Naive thymus-derived CD4-positive, alpha-beta T cell (primary cell): ENCODE measurements at regions not wholly inside any gene's neighbourhood (a gene's known extent, or its start where the extent isn't known, plus 50 kb on each side); places are given as distances from the start of the nearest gene placed in this dataset.
A peak's percentile ranks its signal among the peaks of the same experiment; 100 is the strongest.

Source experiments
- ATAC-seq: fragments of 150-1000 bp; cut with Tn5 transposase; 2 replicates; pipeline ENCODE4 v1.10.0; 2021; ENCODE audit warnings: mild to moderate bottlenecking, moderate library complexity
- CTCF ChIA-PET: fragments of 350-600 bp; sonication (Branson Sonifier 250); formaldehyde crosslinking; loops from one replicate; lab custom pipeline; 2021; ENCODE audit warnings: antibody characterized with exemption; lab: Charles Lee
- POLR2A ChIA-PET: fragments of 350-600 bp; sonication (Branson Sonifier 250); formaldehyde crosslinking; loops from one replicate; lab custom pipeline; 2021; ENCODE audit warnings: antibody characterized with exemption, inconsistent platforms; lab: Charles Lee
- DNase-seq, 9 donors: peaks; one replicate each; pipeline versions ENCODE4 v3.0.0 to v3.0.0-alpha.2; 2020 to 2022; ENCODE audit warnings: mixed read lengths in 1 of 9
- H3K27ac ChIP-seq: one replicate; pipeline ENCODE4 v1.7.0; 2013; ENCODE audit warnings: mild to moderate bottlenecking, low read depth, low read length, moderate library complexity
- H3K27me3 ChIP-seq, 2 donors: one replicate each; pipeline ENCODE4 v1.7.0; 2013; ENCODE audit warnings: low read length in 2 of 2, mild to moderate bottlenecking in 2 of 2, moderate library complexity in 2 of 2; ENCODE audit not compliant: control insufficient read depth in 2 of 2, insufficient read depth in 2 of 2
- H3K36me3 ChIP-seq, 3 experiments: 1 replicate in 2 of 3; 2 replicates in 1 of 3; pipeline ENCODE4 v1.7.0; 2013; ENCODE audit warnings: low read length in 3 of 3, mild to moderate bottlenecking in 3 of 3, moderate library complexity in 1 of 3; ENCODE audit not compliant: insufficient read depth in 3 of 3, control insufficient read depth in 2 of 3
- H3K4me1 ChIP-seq, 2 donors: one replicate each; pipeline ENCODE4 v1.7.0; 2013; ENCODE audit warnings: low read length in 2 of 2, mild to moderate bottlenecking in 2 of 2, moderate library complexity in 1 of 2; ENCODE audit not compliant: control insufficient read depth in 2 of 2, insufficient read depth in 2 of 2
- H3K4me3 ChIP-seq: 2 replicates; pipeline ENCODE4 v1.7.0; 2013; ENCODE audit warnings: mild to moderate bottlenecking, low read length
- H3K9me3 ChIP-seq, 3 experiments: 1 replicate in 2 of 3; 2 replicates in 1 of 3; pipeline ENCODE4 v1.7.0; 2013; ENCODE audit warnings: low read length in 3 of 3; ENCODE audit not compliant: control insufficient read depth in 2 of 3
- H3K27ac Mint-ChIP-seq, 9 donors: one replicate each; pipeline ENCODE4 v1.8.0; 2020 to 2022; ENCODE audit warnings: mixed read lengths in 9 of 9, mild to moderate bottlenecking in 8 of 9, moderate library complexity in 5 of 9, inconsistent platforms in 2 of 9
- H3K27me3 Mint-ChIP-seq, 5 donors: one replicate each; pipeline ENCODE4 v1.8.0; 2021 to 2022; ENCODE audit warnings: mixed read lengths in 5 of 5, mild to moderate bottlenecking in 1 of 5
- H3K36me3 Mint-ChIP-seq, 5 donors: one replicate each; pipeline ENCODE4 v1.8.0; 2020 to 2022; ENCODE audit warnings: mixed read lengths in 5 of 5, mild to moderate bottlenecking in 3 of 5, inconsistent platforms in 1 of 5
- H3K4me1 Mint-ChIP-seq, 7 donors: one replicate each; pipeline ENCODE4 v1.8.0; 2020 to 2022; ENCODE audit warnings: mixed read lengths in 7 of 7, mild to moderate bottlenecking in 3 of 7, inconsistent platforms in 1 of 7
- H3K4me3 Mint-ChIP-seq, 10 donors: one replicate each; pipeline ENCODE4 v1.8.0; 2020 to 2022; ENCODE audit warnings: mild to moderate bottlenecking in 10 of 10, mixed read lengths in 10 of 10, moderate library complexity in 6 of 10, inconsistent platforms in 2 of 10
- H3K9me3 Mint-ChIP-seq, 11 donors: one replicate each; pipeline ENCODE4 v1.8.0; 2020 to 2022; ENCODE audit warnings: mixed read lengths in 11 of 11, mild to moderate bottlenecking in 4 of 11, inconsistent platforms in 1 of 11, moderate library complexity in 1 of 11
- intact Hi-C, 2 donors: fragments of 100-400 bp; cut with micrococcal nuclease; formaldehyde crosslinking; loops; one replicate each; pipeline ENCODE4 v1.15.1; 2023

GRCh38 chr6:144580771-144581170, 295.6 kb downstream of the UTRN start:
- peak overlapping the region in 7 of 9 donors; percentile 1 to 67 (median 29) for H3K27ac Mint-ChIP-seq
- Histone ChIP-seq H3K27me3 (no peaks in the 10 kb centered on the region), H3K27ac (no peak overlapping the region), H3K9me3 (no peaks in the 10 kb centered on the region), H3K36me3 (peaks cover 0 to 17% (median 0%) of the 10 kb centered on the region in 3 experiments), H3K4me3 (no peak overlapping the region), H3K4me1 (peaks cover 19 to 20% of the 10 kb centered on the region in 2 donors)
- peaks cover 0 to 31% (median 6%) of the 10 kb centered on the region in 5 donors for H3K36me3 Mint-ChIP-seq
- DNase-seq, result no peak
- intact Hi-C loops, result loop anchor here (1.0 to 10.0 kb wide), 10 partner anchors 92 to 1234 kb away; partner anchors contain the start of genes FBXO30 (in 1 of the 2) and STX11 (in 1 of the 2)
- POLR2A ChIA-PET, result no interaction called here
- CTCF ChIA-PET, result no interaction called here
- peaks cover 14 to 52% (median 32%) of the 10 kb centered on the region in 7 donors for H3K4me1 Mint-ChIP-seq
- H3K4me3 Mint-ChIP-seq, result no peak overlapping the region
- no peaks in the 10 kb centered on the region for H3K9me3 Mint-ChIP-seq
- ATAC-seq, result no peak
- no peaks in the 10 kb centered on the region for H3K27me3 Mint-ChIP-seq

DNA sequence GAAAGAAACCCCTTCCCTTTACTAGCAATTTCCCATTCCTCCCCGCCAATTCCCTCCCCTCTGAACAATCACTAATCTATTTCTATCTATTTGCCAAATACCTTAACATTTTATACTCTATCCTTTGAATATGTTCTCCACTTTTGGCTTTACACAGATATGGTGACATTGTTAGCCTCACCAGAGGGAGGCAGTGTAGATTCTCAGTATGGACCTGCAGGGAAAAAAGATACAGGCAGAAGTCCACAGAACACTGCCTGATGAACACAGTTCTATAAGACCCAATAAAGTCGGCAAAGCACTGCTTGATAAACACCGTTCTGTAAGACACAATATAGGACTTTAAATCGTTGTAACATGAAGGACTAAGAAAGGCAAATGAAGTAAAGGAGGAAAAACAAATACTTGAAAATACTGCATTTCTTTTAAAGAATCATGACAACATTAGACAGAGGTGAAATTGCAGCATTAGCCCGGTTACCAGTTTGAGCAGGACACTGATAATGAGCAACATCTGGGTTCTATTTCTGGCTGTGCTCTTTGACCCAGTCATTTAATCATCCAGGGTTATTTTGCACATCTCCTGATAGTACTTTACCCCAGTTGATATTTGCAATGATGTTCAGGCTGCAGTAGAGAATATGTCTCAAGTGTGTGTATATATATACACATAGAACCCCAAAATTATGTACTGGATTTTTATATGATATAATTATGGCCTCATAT, 296.8 kb downstream of the UTRN start:
- H3K27ac ChIP-seq, result no peak overlapping the region
- peaks cover 14 to 55% (median 32%) of the 10 kb centered on the region in 7 donors for H3K4me1 Mint-ChIP-seq
- intact Hi-C loops, result loop anchor here (1.0 to 10.0 kb wide), 14 partner anchors 19 to 1233 kb away; partner anchors contain the start of genes ADAT2 (in 1 of the 2), FBXO30 (in 1 of the 2), PEX3 (in 1 of the 2) and STX11 (in 1 of the 2)

GRCh38 chr6:144582939-144583613, 297.9 kb downstream of the UTRN start:
- no peaks in the 10 kb centered on the region for H3K27me3 ChIP-seq
- H3K4me1 ChIP-seq, result peaks cover 19 to 20% of the 10 kb centered on the region in 2 donors
- H3K27me3 Mint-ChIP-seq, result no peaks in the 10 kb centered on the region
- peak overlapping the region; percentile 70 to 91 (median 86) for H3K4me3 Mint-ChIP-seq
- H3K36me3 Mint-ChIP-seq, result peaks cover 3 to 32% (median 6%) of the 10 kb centered on the region in 5 donors
- DNase-seq (peak in 8 of 9 donors; percentile 43 to 77 (median 68)), ATAC-seq (peak; percentile 86)
- CTCF ChIA-PET, result interaction anchor here (0.7 to 1.7 kb wide), 5 partner anchors 9 to 157 kb away, joined by 3 to 4 read pairs (median 3); no protein-coding TSS in a partner anchor
- H3K9me3 Mint-ChIP-seq, result no peaks in the 10 kb centered on the region
- POLR2A ChIA-PET, result no interaction called here
- H3K4me1 Mint-ChIP-seq, result peaks cover 14 to 62% (median 32%) of the 10 kb centered on the region in 7 donors
- H3K36me3 ChIP-seq, result peaks cover 0 to 6% (median 0%) of the 10 kb centered on the region in 3 experiments
- peak overlapping the region; percentile 5 to 93 (median 82) for H3K27ac Mint-ChIP-seq
- H3K4me3 ChIP-seq, result peak overlapping the region; percentile 33
- intact Hi-C loops, result loop anchor here (1.0 to 10.0 kb wide), 19 partner anchors 18 to 1232 kb away; partner anchors contain the start of genes ADAT2 (in 1 of the 2), FBXO30 (in 1 of the 2), PEX3 (in 1 of the 2) and SF3B5 (in 1 of the 2)
- peak overlapping the region; percentile 41 for H3K27ac ChIP-seq
- H3K9me3 ChIP-seq, result no peaks in the 10 kb centered on the region

More for the DNA sequence above, 296.8 kb downstream of the UTRN start:
- Mint-ChIP-seq H3K9me3 (no peaks in the 10 kb centered on the region), H3K4me3 (peak overlapping the region in 8 of 10 donors; percentile 10 to 89 (median 46)), H3K27me3 (no peaks in the 10 kb centered on the region), H3K27ac (peak overlapping the region in 7 of 9 donors; percentile 19 to 87 (median 76)), H3K36me3 (peaks cover 0 to 28% (median 6%) of the 10 kb centered on the region in 5 donors)
- Histone ChIP-seq H3K27me3 (no peaks in the 10 kb centered on the region), H3K9me3 (no peaks in the 10 kb centered on the region), H3K36me3 (peaks cover 0 to 12% (median 0%) of the 10 kb centered on the region in 3 experiments), H3K4me1 (peaks cover 19 to 20% of the 10 kb centered on the region in 2 donors), H3K4me3 (no peak overlapping the region)
- CTCF ChIA-PET, result interaction anchor here (0.7 to 1.7 kb wide), 6 partner anchors 14 to 173 kb away, joined by 3 to 4 read pairs (median 3); no protein-coding TSS in a partner anchor
- POLR2A ChIA-PET, result no interaction called here
- peak; percentile 67 for ATAC-seq
- peak in 6 of 9 donors; percentile 16 to 41 (median 28) for DNase-seq

GRCh38 chr6:144583614-144583954, 298.4 kb downstream of the UTRN start:
- ATAC-seq (no peak), DNase-seq (no peak)
- ChIA-PET POLR2A (no interaction called here), CTCF (interaction anchor here (1.2 to 1.7 kb wide), 2 partner anchors 9 to 19 kb away, joined by 3 to 4 read pairs; no protein-coding TSS in a partner anchor)
- Histone ChIP-seq H3K27me3 (no peaks in the 10 kb centered on the region), H3K4me3 (peak overlapping the region; percentile 33), H3K9me3 (no peaks in the 10 kb centered on the region), H3K36me3 (peaks cover 0 to under 1% (median 0%) of the 10 kb centered on the region in 3 experiments), H3K27ac (peak overlapping the region; percentile 41), H3K4me1 (peaks cover 19 to 20% of the 10 kb centered on the region in 2 donors)
- no peaks in the 10 kb centered on the region for H3K9me3 Mint-ChIP-seq
- H3K27ac Mint-ChIP-seq, result peak overlapping the region in 8 of 9 donors; percentile 33 to 93 (median 84)
- peaks cover 4 to 29% (median 6%) of the 10 kb centered on the region in 5 donors for H3K36me3 Mint-ChIP-seq
- peak overlapping the region; percentile 70 to 91 (median 86) for H3K4me3 Mint-ChIP-seq
- H3K27me3 Mint-ChIP-seq, result no peaks in the 10 kb centered on the region
- peaks cover 14 to 67% (median 32%) of the 10 kb centered on the region in 7 donors for H3K4me1 Mint-ChIP-seq
- intact Hi-C loops, result loop anchor here (1.0 to 10.0 kb wide), 18 partner anchors 17 to 1231 kb away; partner anchors contain the start of genes ADAT2 (in 1 of the 2), FBXO30 (in 1 of the 2), PEX3 (in 1 of the 2) and SF3B5 (in 1 of the 2)

- ChIA-PET POLR2A (no interaction called here), CTCF (interaction anchor here (0.9 to 1.0 kb wide), 2 partner anchors 21 to 444 kb away, joined by 3 read pairs; no protein-coding TSS in a partner anchor)
- H3K27me3 ChIP-seq, result no peaks in the 10 kb centered on the region
- no peaks in the 10 kb centered on the region for H3K9me3 Mint-ChIP-seq
- no peaks in the 10 kb centered on the region for H3K27me3 Mint-ChIP-seq
- H3K4me1 Mint-ChIP-seq, result peaks cover 14 to 61% (median 32%) of the 10 kb centered on the region in 7 donors
- H3K9me3 ChIP-seq, result no peaks in the 10 kb centered on the region
- DNase-seq (peak in 5 of 9 donors; percentile 13 to 37 (median 18)), ATAC-seq (no peak)
- H3K27ac Mint-ChIP-seq, result no peak overlapping the region
- H3K4me3 Mint-ChIP-seq, result peak overlapping the region in 1 of 10 donors; percentile 37
- H3K36me3 ChIP-seq, result no peaks in the 10 kb centered on the region
- H3K27ac ChIP-seq, result no peak overlapping the region
- intact Hi-C loops, result loop anchor here (1.0 to 10.0 kb wide), 7 partner anchors 139 to 1229 kb away; partner anchors contain the start of gene FBXO30 (in 1 of the 2)
- no peak overlapping the region for H3K4me3 ChIP-seq
- H3K36me3 Mint-ChIP-seq, result peaks cover 0 to 20% (median 6%) of the 10 kb centered on the region in 5 donors
- H3K4me1 ChIP-seq, result peaks cover 19 to 20% of the 10 kb centered on the region in 2 donors
Measured at GRCh38 chr6:144585217-144585814, 300.2 kb downstream of the UTRN start.
